Activated gamma-delta T cell treated with anti-CD3 and anti-CD28 coated beads, Interleukin-2, amount 50 U/mL, for 16 hours (primary cell): ENCODE measurements at regions not wholly inside any gene's neighbourhood (a gene's known extent, or its start where the extent isn't known, plus 50 kb on each side); places are given as distances from the start of the nearest gene placed in this dataset.
"Not testable (repeated sequence)": the region's sequence is repeated elsewhere in the genome, so short reads cannot be mapped to it uniquely, and the experiment has no call there.

Source experiments
- DNase-seq: peaks from one replicate; pipeline ENCODE4 v3.0.0-alpha.2; 2020; ENCODE audit warnings: low read depth

- DNase-seq: no peak
Measured at GRCh38 chr18:40259115-40259835, 1695.8 kb upstream of the PIK3C3 start.

- DNase-seq: no peak
Measured at GRCh38 chr18:40258311-40258710, 1696.7 kb upstream of the PIK3C3 start.

- no peak for DNase-seq
Measured at GRCh38 chr18:40250236-40250635, 1704.8 kb upstream of the PIK3C3 start.

GRCh38 chr18:40249390-40250080 is 1705.5 kb upstream of the PIK3C3 start:
- no peak for DNase-seq

- DNase-seq: not testable (repeated sequence)
Measured at GRCh38 chr18:40245612-40246011, 1709.4 kb upstream of the PIK3C3 start.

GRCh38 chr18:40243607-40244006 is 1711.4 kb upstream of the PIK3C3 start:
- DNase-seq: no peak

GRCh38 chr18:40235836-40236235 is 1719.2 kb upstream of the PIK3C3 start:
- DNase-seq: no peak

GRCh38 chr18:40235323-40235722 is 1719.7 kb upstream of the PIK3C3 start:
- no peak for DNase-seq

GRCh38 chr18:40233931-40234616 is 1721.0 kb upstream of the PIK3C3 start:
- no peak for DNase-seq

- no peak for DNase-seq
Measured at GRCh38 chr18:40222776-40223175, 1732.3 kb upstream of the PIK3C3 start.

GRCh38 chr18:40216856-40217255 is 1738.2 kb upstream of the PIK3C3 start:
- DNase-seq: no peak

- no peak for DNase-seq
Measured at GRCh38 chr18:40215979-40216378, 1739.1 kb upstream of the PIK3C3 start.

- DNase-seq: no peak
Measured at GRCh38 chr18:40210696-40211095, 1744.3 kb upstream of the PIK3C3 start.

GRCh38 chr18:40208958-40209357 is 1746.1 kb upstream of the PIK3C3 start:
- no peak for DNase-seq

GRCh38 chr18:40197711-40198110 is 1757.3 kb upstream of the PIK3C3 start:
- no peak for DNase-seq

- no peak for DNase-seq
Measured at GRCh38 chr18:40186677-40187076, 1768.4 kb upstream of the PIK3C3 start.

- no peak for DNase-seq
Measured at GRCh38 chr18:40179729-40180461, 1775.1 kb upstream of the PIK3C3 start.

GRCh38 chr18:40168026-40168425 is 1787.0 kb upstream of the PIK3C3 start:
- no peak for DNase-seq

GRCh38 chr18:40163254-40163653 is 1791.8 kb upstream of the PIK3C3 start:
- no peak for DNase-seq

GRCh38 chr18:40160361-40160760 is 1794.7 kb upstream of the PIK3C3 start:
- no peak for DNase-seq

GRCh38 chr18:40159141-40160017 is 1795.7 kb upstream of the PIK3C3 start:
- DNase-seq: no peak
